Daoy (cell line): ENCODE measurements at regions not wholly inside any gene's neighbourhood (a gene's known extent, or its start where the extent isn't known, plus 50 kb on each side); places are given as distances from the start of the nearest gene placed in this dataset.
"Not testable (repeated sequence)": the region's sequence is repeated elsewhere in the genome, so short reads cannot be mapped to it uniquely, and the experiment has no call there.

Experiments
- DNase-seq: peaks from one replicate; pipeline ENCODE4 v3.0.0-alpha.2; 2015; ENCODE audit warnings: low read depth

DNA sequence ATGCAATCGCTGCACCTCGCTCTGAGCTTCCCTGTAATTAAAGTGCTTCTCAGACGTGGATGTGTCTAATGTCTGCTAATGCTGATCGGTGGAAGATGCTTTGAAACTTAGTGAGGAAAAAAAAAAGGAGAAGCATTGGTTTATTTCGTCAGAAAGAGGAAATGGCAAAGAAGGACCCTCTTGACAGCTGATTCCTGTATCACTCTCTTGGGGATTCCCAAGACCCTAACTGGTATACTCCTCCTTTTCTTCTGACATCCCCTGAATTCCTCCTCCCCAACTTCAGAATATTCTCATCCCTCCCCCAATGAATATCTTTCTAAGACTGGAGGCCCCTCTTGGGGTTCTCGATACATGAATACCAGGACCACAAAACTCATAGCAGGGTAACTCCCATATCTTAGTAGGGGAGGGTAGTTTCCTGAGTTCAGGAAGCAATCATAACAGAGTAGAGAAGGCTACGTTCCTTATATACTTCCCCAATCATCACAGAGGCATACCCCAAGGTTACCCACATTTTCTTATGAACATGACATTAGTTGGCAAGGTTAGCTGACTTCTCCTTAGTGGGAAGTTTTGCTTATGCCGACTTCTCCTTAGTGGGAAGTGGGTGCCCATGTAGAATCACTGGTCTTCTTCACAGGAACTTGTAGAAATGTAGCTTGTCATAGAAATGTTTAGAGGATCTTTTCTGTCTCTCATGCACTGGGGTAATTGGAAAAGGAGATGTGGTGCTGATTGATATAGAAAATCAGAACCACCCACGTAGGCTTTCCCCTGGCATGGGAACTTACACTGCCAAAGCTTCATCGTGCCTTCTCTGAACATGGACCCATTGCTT lies 63.8 kb upstream of the ATXN1 start:
- DNase-seq = no peak

DNA sequence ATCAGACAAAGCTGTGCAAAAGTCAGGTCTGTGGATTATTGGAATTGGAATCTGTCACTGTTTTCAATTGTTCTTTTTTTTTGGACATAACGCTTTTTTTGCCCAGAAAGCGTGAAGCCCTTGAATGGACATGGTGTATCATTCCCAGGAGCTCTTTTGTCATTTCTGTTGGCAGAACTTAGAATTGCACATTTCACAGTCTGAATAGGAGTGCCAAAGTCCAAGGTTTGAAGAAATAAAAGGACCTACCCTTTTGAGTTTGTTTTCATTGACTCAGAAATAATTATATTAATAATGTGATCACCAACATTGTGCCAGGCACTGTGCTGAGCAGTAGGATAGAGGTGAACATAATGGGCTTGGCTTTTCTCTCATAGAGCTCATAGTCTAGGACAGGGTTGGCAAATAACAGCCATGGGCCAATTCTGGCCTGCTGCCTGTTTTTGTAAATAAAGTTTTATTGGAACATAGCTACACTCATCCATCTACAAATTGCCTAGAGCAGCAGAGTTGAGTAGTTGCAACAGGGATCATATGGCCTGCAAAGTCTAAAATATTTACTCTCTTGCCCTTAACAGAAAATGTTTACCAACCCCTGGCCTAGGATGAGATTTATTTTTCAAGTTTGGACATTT lies 62.6 kb upstream of the ATXN1 start:
- DNase-seq = no peak

GRCh38 chr6:16822975-16823717 lies 61.9 kb upstream of the ATXN1 start:
- DNase-seq = no peak

DNA sequence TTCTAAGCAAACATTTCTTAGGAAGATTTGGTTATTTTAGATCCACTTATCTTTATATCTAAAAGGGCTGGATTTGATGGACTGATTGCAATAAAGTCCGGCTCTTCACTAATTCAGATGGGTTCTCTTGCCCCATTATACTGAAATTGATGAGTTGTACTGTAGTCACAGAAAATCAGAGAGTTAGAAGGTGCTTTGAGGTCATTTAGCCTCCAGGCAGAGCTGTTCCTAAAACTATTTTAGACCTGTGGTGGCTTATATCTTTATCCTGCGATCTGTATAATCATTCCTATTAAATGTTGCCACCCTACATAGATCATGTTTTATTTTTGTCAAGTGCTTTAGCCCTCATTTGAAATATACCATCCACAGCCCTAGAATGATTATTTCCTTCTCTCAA lies 61.3 kb upstream of the ATXN1 start:
- DNase-seq = no peak

DNA sequence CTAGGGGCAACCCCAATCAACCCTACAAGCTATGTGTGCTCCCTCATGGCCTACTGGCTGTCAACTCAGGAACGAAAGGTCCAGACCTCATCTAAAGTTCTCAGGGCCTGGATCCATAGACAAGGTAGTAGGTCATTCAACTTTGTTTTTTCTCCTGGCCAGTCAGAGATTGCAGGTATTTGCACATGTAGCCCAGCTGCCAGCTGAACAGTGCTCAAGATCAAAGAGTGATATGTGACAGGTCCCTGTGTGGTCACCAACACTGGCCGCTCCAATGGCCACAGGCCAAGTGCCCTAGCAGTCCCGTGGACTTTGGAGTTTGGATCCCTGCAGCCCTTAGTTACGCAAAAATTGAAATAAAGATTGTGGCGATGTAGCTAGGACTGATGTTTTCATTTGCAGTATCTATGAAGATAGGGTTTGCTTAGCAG lies 60.6 kb upstream of the ATXN1 start:
- no peak for DNase-seq

- DNase-seq = not testable (repeated sequence)
Measured at GRCh38 chr6:16820262-16820661, 59.0 kb upstream of the ATXN1 start.

- DNase-seq = peak; percentile 35
Measured at GRCh38 chr6:16819752-16820151, 58.5 kb upstream of the ATXN1 start.

DNA sequence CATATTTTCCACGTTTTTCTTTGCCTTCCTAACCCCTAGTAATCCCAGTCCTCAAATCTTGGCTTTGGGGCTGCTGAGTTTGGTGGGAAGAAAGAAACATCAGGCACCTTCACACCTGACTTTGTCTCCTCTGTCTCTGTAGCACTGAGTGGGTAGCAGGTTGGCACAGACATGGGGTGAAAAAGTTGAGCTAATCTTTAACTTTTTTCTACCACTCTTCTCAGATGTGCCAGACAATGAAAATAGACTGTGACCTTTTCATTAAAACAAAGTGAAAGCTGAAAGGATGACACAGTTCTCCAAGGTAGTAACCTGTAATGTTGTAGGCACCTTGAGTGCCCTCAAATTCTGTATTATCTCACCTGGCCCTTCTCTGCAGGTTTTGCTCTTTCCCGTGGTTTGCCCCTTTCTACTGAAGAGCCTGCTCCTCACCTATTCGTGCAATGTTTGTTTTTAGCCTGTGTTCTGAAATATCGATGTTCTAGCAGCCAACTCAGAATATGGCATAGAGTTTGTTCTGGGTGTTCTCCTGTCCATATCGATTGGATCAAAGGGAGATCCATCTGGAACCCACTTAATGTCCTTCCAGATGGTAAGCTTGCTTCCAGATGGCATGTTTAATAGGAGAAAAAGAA lies 57.8 kb upstream of the ATXN1 start:
- no peak for DNase-seq

DNA sequence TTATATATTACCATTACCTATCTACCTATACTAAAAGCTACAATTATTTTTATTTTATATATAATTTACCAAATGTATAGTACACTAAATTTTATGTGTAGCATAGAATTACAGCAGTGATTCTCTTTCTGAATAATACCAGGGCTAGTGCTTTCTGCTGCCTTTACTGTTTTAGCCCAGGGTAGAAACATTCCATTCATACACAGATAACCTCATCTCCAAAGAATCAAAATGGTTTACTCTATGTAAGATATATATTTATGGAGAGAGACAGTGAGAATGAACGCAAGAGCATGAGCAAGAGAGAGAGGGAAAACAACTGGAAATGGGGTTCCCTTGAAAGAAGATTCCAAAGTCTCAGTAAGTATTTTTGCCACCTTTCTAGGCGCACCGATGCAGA lies 56.3 kb upstream of the ATXN1 start:
- DNase-seq = no peak

- no peak for DNase-seq
Measured at GRCh38 chr6:16816891-16817290, 55.6 kb upstream of the ATXN1 start.

DNA sequence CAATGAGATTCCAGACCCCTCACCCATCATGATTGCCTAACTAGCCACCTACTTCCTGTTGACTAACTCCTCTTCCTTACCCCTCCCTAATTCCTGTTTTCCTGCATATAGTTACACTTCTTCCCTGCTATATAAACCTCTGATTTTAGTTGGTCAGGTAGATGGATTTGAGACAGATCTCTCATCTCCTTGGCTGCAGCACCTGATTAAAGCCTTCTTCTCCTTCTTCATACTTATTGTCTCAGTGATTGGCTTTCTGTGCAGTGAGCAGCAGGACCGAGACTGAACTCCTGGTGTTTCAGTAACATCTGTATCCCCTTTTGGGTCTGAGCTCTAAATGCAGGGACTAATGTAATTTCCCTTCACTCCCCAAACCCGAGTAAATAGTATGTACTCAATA lies 51.7 kb upstream of the ATXN1 start:
- no peak for DNase-seq

GRCh38 chr6:16811277-16811979 lies 50.2 kb upstream of the ATXN1 start:
- DNase-seq = no peak
